GM19438 (cell line): ENCODE measurements at regions not wholly inside any gene's neighbourhood (a gene's known extent, or its start where the extent isn't known, plus 50 kb on each side); places are given as distances from the start of the nearest gene placed in this dataset.
"Not testable (repeated sequence)": the region's sequence is repeated elsewhere in the genome, so short reads cannot be mapped to it uniquely, and the experiment has no call there.

Experiments
- ATAC-seq: cut with Tn5 transposase; IDR thresholded peaks from one replicate; pipeline ENCODE4 v1.9.1; 2021; ENCODE audit warnings: low read depth; ENCODE audit not compliant: unreplicated experiment

- ATAC-seq: no peak
These were observed 187.5 kb upstream of the SYNPR start for GRCh38 chr3:63090656-63091055.

GRCh38 chr3:63092515-63092914 lies 185.6 kb upstream of the SYNPR start:
- ATAC-seq: no peak

GRCh38 chr3:63094642-63095408 lies 183.3 kb upstream of the SYNPR start:
- no peak for ATAC-seq

- no peak for ATAC-seq
These were observed 181.7 kb upstream of the SYNPR start for GRCh38 chr3:63096248-63097058.

- no peak for ATAC-seq
These were observed 180.7 kb upstream of the SYNPR start for GRCh38 chr3:63097396-63097795.

- ATAC-seq: no peak
These were observed 161.2 kb upstream of the SYNPR start for GRCh38 chr3:63116922-63117321.

- no peak for ATAC-seq
These were observed 154.0 kb upstream of the SYNPR start for GRCh38 chr3:63124090-63124489.

- no peak for ATAC-seq
These were observed 151.6 kb upstream of the SYNPR start for GRCh38 chr3:63126530-63126929.

GRCh38 chr3:63128380-63128779 lies 149.7 kb upstream of the SYNPR start:
- ATAC-seq: no peak

- ATAC-seq: no peak
These were observed 147.5 kb upstream of the SYNPR start for GRCh38 chr3:63130625-63131024.

GRCh38 chr3:63132461-63133250 lies 145.5 kb upstream of the SYNPR start:
- ATAC-seq: no peak

GRCh38 chr3:63135367-63135766 lies 142.7 kb upstream of the SYNPR start:
- no peak for ATAC-seq

- ATAC-seq: not testable (repeated sequence)
These were observed 141.9 kb upstream of the SYNPR start for GRCh38 chr3:63136249-63136648.

GRCh38 chr3:63142681-63143080 lies 135.4 kb upstream of the SYNPR start:
- ATAC-seq: no peak

- ATAC-seq: no peak
These were observed 132.0 kb upstream of the SYNPR start for GRCh38 chr3:63146154-63146553.

GRCh38 chr3:63150880-63151279 lies 127.2 kb upstream of the SYNPR start:
- ATAC-seq: no peak

GRCh38 chr3:63151897-63152296 lies 126.2 kb upstream of the SYNPR start:
- ATAC-seq: no peak

GRCh38 chr3:63159764-63160163 lies 118.3 kb upstream of the SYNPR start:
- ATAC-seq: no peak

GRCh38 chr3:63167113-63167512 lies 111.0 kb upstream of the SYNPR start:
- no peak for ATAC-seq

- ATAC-seq: no peak
These were observed 109.9 kb upstream of the SYNPR start for GRCh38 chr3:63168179-63168578.

GRCh38 chr3:63179862-63180522 lies 98.1 kb upstream of the SYNPR start:
- no peak for ATAC-seq
